ENCODE measurements at regions not wholly inside any gene's neighbourhood (a gene's known extent, or its start where the extent isn't known, plus 50 kb on each side); places are given as distances from the start of the nearest gene placed in this dataset.

- DNase-seq (no peak), ATAC-seq (no peak)
- WGBS, 3 donors = 60 to 80% (median 74%) methylated on average over 7 of the region's 7 CpGs
- Histone ChIP-seq H3K27me3 (ENCODE audit: insufficient read depth in 3 of 3, low read length in 2 of 3) (peaks cover 0 to 4% (median 0%) of the 10 kb centered on the region in 3 donors), H3K27ac (no peak overlapping the region), H3K9me3 (no peaks in the 10 kb centered on the region), H3K36me3 (ENCODE audit: insufficient read depth in 1 of 2, low read depth in 1 of 2) (no peaks in the 10 kb centered on the region), H3K4me1 (no peaks in the 10 kb centered on the region), H3K4me3 (no peak overlapping the region)
- no peak for TF ChIP-seq CTCF (IDR thresholded peaks at IDR 0.05)
- intact Hi-C loops (cut with DNase I) = no loop called here
Observed at GRCh38 chr2:235160281-235160810, 208.5 kb downstream of the SH3BP4 start.

GRCh38 chr2:235161565-235161964 lies 209.7 kb downstream of the SH3BP4 start:
- H3K9me3 ChIP-seq = no peaks in the 10 kb centered on the region
- peaks cover 0 to 4% (median 0%) of the 10 kb centered on the region in 3 donors for H3K27me3 ChIP-seq (ENCODE audit: insufficient read depth in 3 of 3, low read length in 2 of 3)
- H3K27ac ChIP-seq = no peak overlapping the region
- no peak overlapping the region for H3K4me3 ChIP-seq
- no peak for DNase-seq
- no peak for TF ChIP-seq CTCF (IDR thresholded peaks at IDR 0.05)
- no peak for ATAC-seq
- WGBS, 3 donors = 84 to 92% (median 89%) methylated on average over 8 of the region's 8 CpGs
- no peaks in the 10 kb centered on the region for H3K4me1 ChIP-seq
- no peaks in the 10 kb centered on the region for H3K36me3 ChIP-seq (ENCODE audit: insufficient read depth in 1 of 2, low read depth in 1 of 2)
- intact Hi-C loops (cut with DNase I) = no loop called here

GRCh38 chr2:235162082-235162836 lies 210.4 kb downstream of the SH3BP4 start:
- no peaks in the 10 kb centered on the region for H3K9me3 ChIP-seq
- H3K4me1 ChIP-seq = no peaks in the 10 kb centered on the region
- no peak for TF ChIP-seq CTCF (IDR thresholded peaks at IDR 0.05)
- peaks cover 0 to 4% (median 0%) of the 10 kb centered on the region in 3 donors for H3K27me3 ChIP-seq (ENCODE audit: insufficient read depth in 3 of 3, low read length in 2 of 3)
- no peak for ATAC-seq
- no peaks in the 10 kb centered on the region for H3K36me3 ChIP-seq (ENCODE audit: insufficient read depth in 1 of 2, low read depth in 1 of 2)
- intact Hi-C loops (cut with DNase I) = no loop called here
- no peak overlapping the region for H3K27ac ChIP-seq
- DNase-seq = no peak
- 78 to 87% (median 85%) methylated on average over 9 of the region's 9 CpGs for WGBS, 3 donors
- no peak overlapping the region for H3K4me3 ChIP-seq

- H3K27ac ChIP-seq = no peak overlapping the region
- TF ChIP-seq CTCF (IDR thresholded peaks at IDR 0.05) = no peak
- intact Hi-C loops (cut with DNase I) = no loop called here
- no peaks in the 10 kb centered on the region for H3K4me1 ChIP-seq
- peaks cover 0 to 2% (median 0%) of the 10 kb centered on the region in 3 donors for H3K27me3 ChIP-seq (ENCODE audit: insufficient read depth in 3 of 3, low read length in 2 of 3)
- 65 to 82% (median 77%) methylated on average over 5 of the region's 5 CpGs for WGBS, 3 donors
- ATAC-seq = no peak
- no peak overlapping the region for H3K4me3 ChIP-seq
- no peaks in the 10 kb centered on the region for H3K36me3 ChIP-seq (ENCODE audit: insufficient read depth in 1 of 2, low read depth in 1 of 2)
- no peak for DNase-seq
- H3K9me3 ChIP-seq = no peaks in the 10 kb centered on the region
Observed at GRCh38 chr2:235162837-235163197, 211.0 kb downstream of the SH3BP4 start.
